ENCODE measurements at regions not wholly inside any gene's neighbourhood (a gene's known extent, or its start where the extent isn't known, plus 50 kb on each side); places are given as distances from the start of the nearest gene placed in this dataset.

GRCh38 chrX:40452031-40452430, 128.7 kb upstream of the ATP6AP2 start:
- DNase-seq (ENCODE audit: low spot score): no peak

GRCh38 chrX:40449956-40450706, 130.6 kb upstream of the ATP6AP2 start:
- DNase-seq (ENCODE audit: low spot score): no peak

GRCh38 chrX:40449396-40449795, 131.4 kb upstream of the ATP6AP2 start:
- DNase-seq (ENCODE audit: low spot score): no peak

DNA sequence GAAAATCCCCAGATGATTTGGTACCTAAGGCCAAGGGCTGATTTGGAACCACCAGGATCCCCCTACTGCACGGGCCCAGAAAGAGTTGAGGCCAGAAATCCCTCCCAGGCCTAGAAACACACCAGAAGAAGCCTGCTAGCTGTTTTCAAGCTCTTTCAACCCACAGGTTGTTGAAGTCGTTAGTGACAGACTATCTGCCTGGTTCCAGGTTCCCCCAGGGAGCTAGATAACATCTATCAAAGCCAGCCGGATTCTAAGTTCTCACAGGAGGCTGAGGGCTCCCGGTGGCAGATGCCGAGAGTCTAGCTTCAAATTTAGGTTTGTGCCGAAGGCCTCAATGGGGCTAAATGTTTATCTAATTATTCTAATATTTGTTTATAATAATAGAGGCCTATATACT, 132.0 kb upstream of the ATP6AP2 start:
- no peak for DNase-seq (ENCODE audit: low spot score)

- no peak for DNase-seq (ENCODE audit: low spot score)
These were observed 133.8 kb upstream of the ATP6AP2 start for GRCh38 chrX:40446921-40447320.

- no peak for DNase-seq (ENCODE audit: low spot score)
These were observed 135.1 kb upstream of the ATP6AP2 start for GRCh38 chrX:40445691-40446090.

- no peak for DNase-seq (ENCODE audit: low spot score)
These were observed 135.8 kb upstream of the ATP6AP2 start for GRCh38 chrX:40444798-40445496.

GRCh38 chrX:40444133-40444532, 136.6 kb upstream of the ATP6AP2 start:
- no peak for DNase-seq (ENCODE audit: low spot score)

DNA sequence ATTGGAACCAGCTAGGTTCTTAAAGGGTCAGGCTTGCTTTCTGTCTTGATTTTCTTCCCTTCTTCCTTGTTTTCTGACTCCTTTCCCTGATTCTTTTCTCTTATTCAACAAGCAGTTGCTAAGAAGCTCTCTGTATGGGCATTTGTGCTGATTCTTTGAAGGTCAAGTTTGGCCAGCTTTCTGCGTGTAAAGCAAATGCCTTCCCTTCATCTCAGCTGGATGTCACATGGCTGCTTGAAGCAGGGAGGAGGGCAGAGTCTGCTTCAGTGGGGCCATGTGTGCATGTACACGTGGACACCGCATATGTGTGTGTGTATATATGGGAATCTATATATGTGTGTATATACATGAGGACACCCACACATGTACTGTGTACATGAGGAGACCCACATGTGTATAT, 139.9 kb upstream of the ATP6AP2 start:
- DNase-seq (ENCODE audit: low spot score): no peak

- DNase-seq (ENCODE audit: low spot score): no peak
These were observed 140.9 kb upstream of the ATP6AP2 start for GRCh38 chrX:40439625-40440532.

DNA sequence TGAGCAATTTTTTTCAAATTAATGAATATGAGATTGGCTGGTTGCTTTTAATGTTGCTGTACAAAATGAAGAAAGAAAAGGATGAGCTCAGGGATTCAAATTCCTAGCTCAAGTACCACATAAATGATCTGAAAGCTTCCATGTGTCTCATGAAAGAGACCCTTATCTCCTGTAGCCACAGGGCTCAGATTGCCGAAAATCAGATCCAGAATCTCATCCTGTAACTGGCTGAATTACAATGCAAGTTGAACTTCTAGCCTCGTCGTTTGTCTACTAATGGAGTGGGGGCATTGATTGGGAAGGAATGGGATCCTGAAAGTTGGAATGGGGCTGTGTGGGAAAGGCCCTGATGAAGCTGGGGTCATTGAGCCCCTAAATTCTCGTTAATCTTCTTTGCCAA, 143.4 kb upstream of the ATP6AP2 start:
- no peak for DNase-seq (ENCODE audit: low spot score)

DNA sequence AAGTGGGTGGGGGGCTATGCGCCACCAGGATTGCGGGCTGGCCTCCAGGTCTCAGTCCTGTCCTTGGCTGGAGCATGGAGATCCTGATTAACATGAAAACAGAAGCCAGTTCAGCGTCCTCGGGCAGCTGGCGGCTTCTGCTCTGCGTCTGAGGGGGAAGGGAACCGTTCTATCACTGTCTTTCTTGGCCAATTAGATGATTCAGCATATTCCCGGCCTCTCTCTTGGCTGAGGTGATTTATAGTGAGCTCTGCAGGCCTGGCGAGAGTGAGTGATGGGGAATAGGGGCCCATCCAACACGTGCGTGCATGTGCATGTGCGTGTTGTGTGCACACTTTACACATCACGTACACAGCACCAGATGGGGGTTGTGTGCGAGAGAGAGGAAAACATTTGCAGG, 145.8 kb upstream of the ATP6AP2 start:
- DNase-seq (ENCODE audit: low spot score): no peak

DNA sequence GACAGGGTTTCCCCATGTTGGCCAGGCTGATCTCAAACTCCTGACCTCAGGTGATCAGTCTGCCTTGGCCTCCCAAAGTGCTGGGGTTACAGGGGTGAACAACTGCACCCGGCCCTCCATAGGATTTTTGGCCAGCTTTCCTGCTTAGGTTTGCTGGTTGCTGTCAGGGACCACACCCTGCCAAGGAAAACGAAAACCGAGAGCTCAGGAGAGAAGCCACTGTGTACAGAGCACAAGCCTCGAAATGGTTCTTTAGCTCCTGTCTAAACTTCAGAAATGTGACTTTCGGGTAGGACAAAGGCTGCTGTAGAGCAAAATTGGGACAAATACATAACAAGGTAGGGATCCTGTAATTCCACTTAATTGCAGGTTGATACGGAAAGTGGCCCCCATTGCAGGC, 146.3 kb upstream of the ATP6AP2 start:
- DNase-seq (ENCODE audit: low spot score): no peak

- no peak for DNase-seq (ENCODE audit: low spot score)
These were observed 147.6 kb upstream of the ATP6AP2 start for GRCh38 chrX:40433160-40433559.

DNA sequence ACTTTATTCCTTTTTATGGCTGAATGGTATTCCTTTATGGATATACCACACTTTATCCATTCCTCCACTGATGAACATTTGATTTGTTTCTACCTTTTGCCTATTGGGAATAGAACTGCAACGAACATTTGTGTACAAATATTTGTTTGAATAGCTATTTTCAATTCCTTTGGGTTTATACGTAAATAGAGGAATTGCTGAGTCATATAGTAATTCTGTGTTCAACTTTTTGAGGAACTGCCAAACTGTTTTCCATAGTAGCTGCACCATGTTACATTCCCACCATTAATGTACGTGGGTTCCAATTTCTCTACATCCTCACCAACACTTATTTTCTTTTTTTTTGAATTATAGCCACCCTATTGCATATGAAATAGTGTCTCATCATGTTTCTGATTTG, 156.5 kb upstream of the ATP6AP2 start:
- no peak for DNase-seq (ENCODE audit: low spot score)

- DNase-seq (ENCODE audit: low spot score): no peak
These were observed 157.5 kb upstream of the ATP6AP2 start for GRCh38 chrX:40423299-40423698.

DNA sequence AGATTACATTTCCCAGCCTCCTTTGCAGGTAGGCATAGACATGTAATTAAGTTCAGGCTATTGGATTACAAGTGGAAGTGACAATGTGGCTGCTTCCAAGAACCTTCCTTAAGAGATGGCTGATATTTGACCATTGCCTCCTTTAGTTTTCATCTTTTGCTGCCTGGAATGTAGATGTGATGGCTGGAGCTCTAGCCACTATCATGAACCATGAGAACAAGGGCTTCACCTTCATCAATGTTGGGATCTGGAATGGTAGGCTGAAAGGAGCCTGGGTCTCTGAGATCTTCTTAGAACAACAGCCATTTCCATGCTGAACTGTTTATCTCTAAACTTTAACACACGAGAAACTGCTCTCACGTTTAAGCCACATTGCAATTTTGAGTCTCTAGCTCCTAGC, 158.7 kb upstream of the ATP6AP2 start:
- DNase-seq (ENCODE audit: low spot score): no peak

DNA sequence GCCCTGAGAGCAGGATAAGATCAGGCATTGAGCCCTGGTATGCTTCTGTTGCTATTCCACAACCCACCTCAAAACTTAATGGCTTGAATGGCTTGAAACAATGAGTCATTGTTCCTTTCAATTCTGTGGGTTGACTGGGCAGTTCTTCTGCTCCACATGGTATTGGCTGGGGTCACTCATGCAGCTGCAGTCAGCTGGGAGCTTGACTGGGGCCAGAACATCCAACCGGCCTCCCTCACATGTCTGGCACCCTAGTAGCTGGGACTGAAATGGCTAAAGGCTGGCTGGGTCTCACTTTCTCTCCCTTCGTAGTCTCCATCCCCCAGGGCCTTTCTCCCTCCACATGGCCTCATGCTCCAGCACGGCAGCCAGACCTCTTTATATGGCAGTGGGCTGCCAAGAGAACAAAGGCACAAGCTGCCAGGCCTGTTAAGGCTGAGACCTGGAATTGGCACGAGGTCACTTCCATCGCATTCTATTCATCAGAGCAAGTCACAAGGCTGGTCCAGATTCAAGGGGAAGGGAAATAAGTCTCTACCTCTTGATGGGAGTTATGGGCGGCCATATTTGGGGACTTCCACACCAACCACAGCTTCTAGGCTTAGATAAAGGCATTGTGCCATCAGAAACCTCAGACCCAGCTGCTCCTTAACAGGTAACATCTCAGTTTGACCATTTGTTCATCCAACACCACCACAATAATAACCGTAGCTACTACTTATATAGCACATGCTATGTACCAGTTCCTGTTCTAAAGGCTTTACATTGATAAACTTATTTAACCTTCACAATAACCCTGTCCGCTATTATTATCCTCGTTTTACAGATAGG, 159.7 kb upstream of the ATP6AP2 start:
- DNase-seq (ENCODE audit: low spot score): no peak

- no peak for DNase-seq (ENCODE audit: low spot score)
These were observed 162.0 kb upstream of the ATP6AP2 start for GRCh38 chrX:40418813-40419195.

GRCh38 chrX:40418146-40418812, 162.5 kb upstream of the ATP6AP2 start:
- no peak for DNase-seq (ENCODE audit: low spot score)

GRCh38 chrX:40415675-40416074, 165.1 kb upstream of the ATP6AP2 start:
- DNase-seq (ENCODE audit: low spot score): no peak

Measured in AG08396 (cell line).